ENCODE measurements at regions not wholly inside any gene's neighbourhood (a gene's known extent, or its start where the extent isn't known, plus 50 kb on each side); places are given as distances from the start of the nearest gene placed in this dataset.

- ATAC-seq = no peak
- TF ChIP-seq POU6F1 (CRISPR knock-in tag; IDR thresholded peaks at IDR 0.05; ENCODE audit: borderline replicate concordance, low read depth) = no peak
- TF ChIP-seq ZFP3 (CRISPR knock-in tag; IDR thresholded peaks at IDR 0.05) = no peak
- TF ChIP-seq ZNF8 (CRISPR knock-in tag; IDR thresholded peaks at IDR 0.05) = no peak
- no peak for TF ChIP-seq ARNTL (CRISPR knock-in tag; IDR thresholded peaks at IDR 0.05; ENCODE audit: borderline replicate concordance, low read depth)
- TF ChIP-seq ZNF70 (CRISPR knock-in tag; IDR thresholded peaks at IDR 0.05) = no peak
- TF ChIP-seq ISL1 (CRISPR knock-in tag; IDR thresholded peaks at IDR 0.05) = no peak
- TF ChIP-seq TOX (CRISPR knock-in tag; IDR thresholded peaks at IDR 0.05; ENCODE audit: borderline replicate concordance) = no peak
- TF ChIP-seq TSHZ2 (CRISPR knock-in tag; IDR thresholded peaks at IDR 0.05) = no peak
- no peak for TF ChIP-seq SNAI2 (CRISPR knock-in tag; IDR thresholded peaks at IDR 0.05)
- TF ChIP-seq CSDC2 (CRISPR knock-in tag; IDR thresholded peaks at IDR 0.05) = no peak
- no peak for TF ChIP-seq ZNF565 (CRISPR knock-in tag; conservative IDR thresholded peaks at IDR 0.05; ENCODE audit: low read depth)
- TF ChIP-seq OSR1 (CRISPR knock-in tag; IDR thresholded peaks at IDR 0.05) = no peak
- no peak for TF ChIP-seq PPARA (CRISPR knock-in tag; IDR thresholded peaks at IDR 0.05; ENCODE audit: borderline replicate concordance)
Observed at GRCh38 chr5:152184266-152184665, 220.8 kb downstream of the NMUR2 start.

- TF ChIP-seq TOX (CRISPR knock-in tag; IDR thresholded peaks at IDR 0.05; ENCODE audit: borderline replicate concordance) (no peak), TSHZ2 (CRISPR knock-in tag; IDR thresholded peaks at IDR 0.05) (no peak), ZC3H10 (CRISPR knock-in tag; IDR thresholded peaks at IDR 0.05) (no peak), BACH2 (CRISPR knock-in tag; IDR thresholded peaks at IDR 0.05; ENCODE audit: borderline replicate concordance) (no peak), CSRNP3 (CRISPR knock-in tag; IDR thresholded peaks at IDR 0.05) (no peak), OSR1 (CRISPR knock-in tag; IDR thresholded peaks at IDR 0.05) (no peak), GLIS3 (CRISPR knock-in tag; IDR thresholded peaks at IDR 0.05) (no peak), POU6F1 (CRISPR knock-in tag; IDR thresholded peaks at IDR 0.05; ENCODE audit: borderline replicate concordance, low read depth) (no peak)
- ATAC-seq = no peak
Observed at GRCh38 chr5:152181461-152181860, 223.6 kb downstream of the NMUR2 start.

- no peak for ATAC-seq
- no peak for TF ChIP-seq CSDC2 (CRISPR knock-in tag; IDR thresholded peaks at IDR 0.05)
- no peak for TF ChIP-seq TSHZ2 (CRISPR knock-in tag; IDR thresholded peaks at IDR 0.05)
- TF ChIP-seq ZNF565 (CRISPR knock-in tag; conservative IDR thresholded peaks at IDR 0.05; ENCODE audit: low read depth) = no peak
- TF ChIP-seq ZFP3 (CRISPR knock-in tag; IDR thresholded peaks at IDR 0.05) = no peak
- TF ChIP-seq TCF4 (CRISPR knock-in tag; IDR thresholded peaks at IDR 0.05; ENCODE audit: borderline replicate concordance) = no peak
- no peak for TF ChIP-seq ZNF8 (CRISPR knock-in tag; IDR thresholded peaks at IDR 0.05)
- no peak for TF ChIP-seq ZC3H10 (CRISPR knock-in tag; IDR thresholded peaks at IDR 0.05)
- no peak for TF ChIP-seq RARB (CRISPR knock-in tag; IDR thresholded peaks at IDR 0.05)
- TF ChIP-seq CREB5 (CRISPR knock-in tag; IDR thresholded peaks at IDR 0.05; ENCODE audit: low read depth) = no peak
- TF ChIP-seq ARNTL (CRISPR knock-in tag; IDR thresholded peaks at IDR 0.05; ENCODE audit: borderline replicate concordance, low read depth) = no peak
- TF ChIP-seq OSR1 (CRISPR knock-in tag; IDR thresholded peaks at IDR 0.05) = no peak
- TF ChIP-seq ZNF70 (CRISPR knock-in tag; IDR thresholded peaks at IDR 0.05) = no peak
- no peak for TF ChIP-seq ISL1 (CRISPR knock-in tag; IDR thresholded peaks at IDR 0.05)
- TF ChIP-seq ZFP30 (CRISPR knock-in tag; IDR thresholded peaks at IDR 0.05) = no peak
Observed at GRCh38 chr5:152178350-152178699, 226.8 kb downstream of the NMUR2 start.
